Aorta (tissue), 5 donors: ENCODE measurements at regions not wholly inside any gene's neighbourhood (a gene's known extent, or its start where the extent isn't known, plus 50 kb on each side); places are given as distances from the start of the nearest gene placed in this dataset.

ENCODE experiments used
- ATAC-seq: fragments of 200-7000 bp; cut with Tn5 transposase; one replicate; pipeline ENCODE4 v1.9.1; 2022; ENCODE audit warnings: moderate library complexity; ENCODE audit not compliant: low FRiP score
- DNase-seq, 2 donors: peaks; one replicate each; pipeline ENCODE4 v3.0.0-alpha.2; 2020
- H3K27ac ChIP-seq, 2 donors: one replicate each; pipeline ENCODE4 v1.5.1; 2013; ENCODE audit warnings: low read length in 2 of 2, mild to moderate bottlenecking in 2 of 2, moderate library complexity in 2 of 2, control low read depth in 1 of 2, inconsistent platforms in 1 of 2, low read depth in 1 of 2
- H3K27me3 ChIP-seq, 2 donors: one replicate each; pipeline ENCODE4 v1.6.1; 2013; ENCODE audit warnings: control low read depth in 1 of 2, low read length in 1 of 2, mild to moderate bottlenecking in 1 of 2, moderate library complexity in 1 of 2; ENCODE audit not compliant: insufficient read depth in 2 of 2, control insufficient read depth in 1 of 2
- H3K36me3 ChIP-seq, 2 donors: one replicate each; pipeline ENCODE4 v1.6.1; 2013; ENCODE audit warnings: control low read depth in 1 of 2, low read length in 1 of 2, mild to moderate bottlenecking in 1 of 2; ENCODE audit not compliant: insufficient read depth in 2 of 2, control insufficient read depth in 1 of 2
- H3K4me1 ChIP-seq, 2 donors: one replicate each; pipeline ENCODE4 v1.6.1; 2013; ENCODE audit warnings: low read length in 2 of 2, control low read depth in 1 of 2, mild to moderate bottlenecking in 1 of 2, moderate library complexity in 1 of 2; ENCODE audit not compliant: insufficient read depth in 2 of 2, control insufficient read depth in 1 of 2
- H3K4me3 ChIP-seq, 2 donors: one replicate each; pipeline ENCODE4 v1.5.1; 2013; ENCODE audit warnings: low read length in 2 of 2, control low read depth in 1 of 2, mild to moderate bottlenecking in 1 of 2
- H3K9me3 ChIP-seq: one replicate; pipeline ENCODE4 v1.6.1; 2013; ENCODE audit warnings: mild to moderate bottlenecking, low read length; ENCODE audit not compliant: control insufficient read depth
- WGBS, 2 donors: extraction: QIAGEN DNeasy Blood & Tissue Kit; methylation state at CpG; one replicate each; pipeline ENCODE4 v1.1.7; 2013; 5-methylcytosine and 5-hydroxymethylcytosine counted together
- intact Hi-C, 2 donors: fragments of 100-400 bp; cut with DNase I; formaldehyde crosslinking; loops; one replicate each; pipeline versions ENCODE4 v1.14.2 to v1.15.0; 2022
- donor health status: healthy with polysubstance abuse.
- donor health status: Bipolar disorder and iron deficiency.
- donor health status: DM: no; HTN: no; CAD: no.
- donor health status: DM: no; HTN: no; CAD: no.
- donor health status: DM: yes; HTN: yes; CAD: no.

DNA sequence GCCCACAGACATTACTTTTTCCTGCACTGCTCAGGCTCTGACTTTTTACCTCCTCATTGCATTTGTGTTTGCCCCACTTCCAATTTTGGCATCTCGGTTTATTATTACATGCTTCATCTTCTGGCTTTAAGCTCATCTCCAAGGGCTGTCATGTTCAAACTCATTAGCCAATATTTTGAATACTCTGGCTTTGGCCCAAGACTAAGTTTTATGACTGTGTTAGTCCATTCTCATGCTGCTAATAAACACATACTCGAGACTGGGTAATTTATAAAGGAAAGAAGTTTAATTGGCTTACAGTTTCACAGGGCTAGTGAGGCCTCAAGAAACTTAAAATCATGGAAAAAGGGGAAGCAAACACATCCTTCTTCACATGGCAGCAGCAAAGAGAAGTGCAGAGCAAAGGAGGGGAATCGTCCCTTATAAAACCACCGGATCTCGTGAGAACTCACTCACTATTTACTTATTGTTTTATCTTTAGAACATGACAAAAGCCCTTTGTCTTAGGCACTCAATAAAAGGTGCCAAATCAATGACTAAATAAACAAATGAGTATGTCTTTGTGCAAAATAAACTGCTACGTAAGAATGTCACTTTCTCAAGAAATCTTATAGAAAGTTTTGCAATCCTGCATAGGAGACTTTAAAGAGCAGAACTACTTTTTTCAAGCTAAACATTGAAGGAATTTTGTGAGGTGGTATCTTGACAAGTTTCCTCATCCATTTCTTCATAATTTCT, 233.4 kb upstream of the SPRY2 start:
- H3K4me1 ChIP-seq: no peaks in the 10 kb centered on the region
- ATAC-seq: no peak
- H3K9me3 ChIP-seq: peaks cover 2% of the 10 kb centered on the region
- H3K4me3 ChIP-seq: no peak overlapping the region
- no peaks in the 10 kb centered on the region for H3K36me3 ChIP-seq
- no peak overlapping the region for H3K27ac ChIP-seq
- no peak for DNase-seq
- no peaks in the 10 kb centered on the region for H3K27me3 ChIP-seq
- intact Hi-C loops: no loop called here
- 49 to 50% methylated on average over 6 of the region's 6 CpGs for WGBS, 2 donors

DNA sequence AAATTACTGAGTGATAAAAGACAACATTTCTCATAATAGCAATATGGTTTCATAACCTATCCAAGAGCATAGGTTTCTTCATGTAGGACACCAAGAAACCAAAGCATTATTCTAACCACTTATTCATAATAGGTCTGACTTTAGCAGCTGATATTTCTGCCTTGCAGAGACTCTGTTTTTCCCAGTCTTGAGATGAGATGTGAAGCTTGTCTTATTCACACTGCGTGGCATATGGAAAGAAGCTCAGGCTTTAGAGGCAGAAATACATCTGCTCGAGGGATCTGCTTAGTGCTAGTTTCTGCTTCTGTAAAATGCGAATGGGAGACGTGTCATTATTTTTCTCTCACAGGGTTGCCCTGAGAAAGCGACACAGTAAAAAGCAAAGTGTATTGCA, 232.0 kb upstream of the SPRY2 start:
- DNase-seq (no peak), ATAC-seq (no peak)
- Histone ChIP-seq H3K9me3 (peaks cover 2% of the 10 kb centered on the region), H3K27ac (no peak overlapping the region), H3K4me3 (no peak overlapping the region), H3K27me3 (no peaks in the 10 kb centered on the region), H3K4me1 (no peaks in the 10 kb centered on the region), H3K36me3 (no peaks in the 10 kb centered on the region)
- intact Hi-C loops: no loop called here
- WGBS, 2 donors: 76 to 80% methylated on average over 5 of the region's 5 CpGs

DNA sequence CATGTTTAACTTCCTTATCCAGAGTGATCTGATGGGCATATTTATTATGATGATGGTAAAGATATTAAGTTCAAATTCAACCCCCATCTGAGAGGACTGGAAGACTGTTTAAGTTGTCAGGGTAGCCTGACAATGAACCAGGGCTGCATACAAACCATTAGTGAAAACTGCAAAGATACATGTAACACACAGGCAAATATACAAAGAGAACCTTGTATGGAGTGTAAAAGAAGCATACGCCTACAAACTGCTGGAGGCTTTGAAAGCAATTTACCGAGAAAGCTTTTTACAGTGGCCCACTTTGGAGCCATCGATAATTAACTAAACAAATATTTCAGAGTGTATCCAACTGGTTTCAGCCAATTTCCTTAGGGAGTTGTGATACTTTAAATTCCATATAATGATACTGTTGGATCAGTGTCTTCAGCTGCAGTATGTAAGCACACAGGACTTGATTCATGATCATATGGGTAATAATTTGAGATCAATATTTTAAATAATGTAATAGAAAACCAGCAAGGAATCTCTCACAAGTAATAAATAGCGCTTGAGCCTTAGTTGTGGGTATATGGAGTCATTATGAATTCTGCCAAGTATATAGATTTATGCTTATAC, 231.5 kb upstream of the SPRY2 start:
- 88 to 91% methylated on average over 4 of the region's 4 CpGs for WGBS, 2 donors
- Histone ChIP-seq H3K4me3 (no peak overlapping the region), H3K9me3 (peaks cover 2% of the 10 kb centered on the region), H3K4me1 (no peaks in the 10 kb centered on the region), H3K36me3 (no peaks in the 10 kb centered on the region), H3K27me3 (no peaks in the 10 kb centered on the region), H3K27ac (no peak overlapping the region)
- no peak for DNase-seq
- no peak for ATAC-seq
- intact Hi-C loops: no loop called here

DNA sequence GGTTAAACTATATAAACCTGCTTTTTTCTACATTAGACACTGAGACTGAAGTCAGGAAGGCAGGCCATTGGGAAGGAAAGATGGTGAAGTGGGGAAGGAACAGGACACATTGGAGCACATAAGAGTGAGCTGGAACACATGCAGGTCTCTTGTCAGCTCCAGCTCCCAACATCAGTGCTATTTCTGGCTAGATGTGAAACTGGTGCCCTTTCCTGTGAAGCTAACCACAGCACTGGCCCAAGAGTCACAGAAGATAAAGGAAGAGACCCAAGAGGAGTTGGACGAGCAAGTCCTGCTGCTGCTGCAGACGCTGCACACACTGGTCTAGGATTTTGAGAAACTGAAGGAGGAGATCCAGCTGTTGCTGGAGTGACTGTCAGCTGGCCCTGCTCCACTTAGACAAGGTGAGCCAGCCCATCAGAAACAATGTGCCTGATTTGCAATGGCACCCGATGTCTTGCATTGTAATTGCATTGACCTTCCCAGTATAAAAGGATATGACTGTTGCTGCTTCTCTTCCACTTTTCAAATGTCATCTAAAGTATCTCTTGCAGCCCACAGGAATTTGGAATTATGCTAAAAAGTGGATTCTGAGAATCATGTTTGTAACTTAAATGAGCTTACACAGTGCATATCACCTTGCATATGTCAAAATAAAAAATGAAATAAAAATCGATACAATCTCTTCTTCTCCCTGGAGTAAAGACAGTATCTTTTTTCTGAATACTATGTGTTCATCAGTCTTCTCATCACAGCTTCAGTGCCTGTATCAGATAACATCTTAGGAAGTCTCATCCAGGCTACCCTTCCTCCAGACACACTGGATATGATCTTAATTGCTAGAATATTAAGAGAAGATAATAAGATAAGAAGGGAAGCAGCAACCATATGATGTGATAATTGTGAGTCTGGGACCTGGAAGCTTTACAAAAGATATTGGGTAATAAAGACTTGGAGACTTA, 230.7 kb upstream of the SPRY2 start:
- 81 to 85% methylated on average over 4 of the region's 4 CpGs for WGBS, 2 donors
- Histone ChIP-seq H3K27ac (no peak overlapping the region), H3K4me3 (no peak overlapping the region), H3K9me3 (peaks cover 2% of the 10 kb centered on the region), H3K4me1 (no peaks in the 10 kb centered on the region), H3K27me3 (no peaks in the 10 kb centered on the region), H3K36me3 (no peaks in the 10 kb centered on the region)
- ATAC-seq: no peak
- intact Hi-C loops: no loop called here
- DNase-seq: no peak

DNA sequence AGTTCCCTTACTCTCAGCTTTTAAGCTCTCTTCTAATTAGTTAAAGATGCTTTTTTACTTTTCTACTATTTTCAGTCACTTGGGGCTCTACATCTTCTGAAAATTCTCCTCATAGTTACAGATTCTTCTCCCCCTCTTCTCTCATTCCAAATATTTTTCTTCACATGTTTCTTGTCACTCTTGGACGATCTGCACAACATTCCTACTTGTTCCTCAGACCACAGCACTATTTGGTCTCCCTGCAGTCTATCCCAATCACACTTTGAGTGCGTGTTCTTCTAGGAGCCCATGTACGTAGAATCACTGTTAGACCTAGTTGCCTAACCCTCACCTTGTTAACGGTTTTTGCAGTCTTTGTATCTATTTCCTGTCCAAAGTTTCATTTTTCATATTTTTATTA, 222.5 kb upstream of the SPRY2 start:
- DNase-seq: no peak
- Histone ChIP-seq H3K9me3 (no peaks in the 10 kb centered on the region), H3K36me3 (no peaks in the 10 kb centered on the region), H3K27ac (no peak overlapping the region), H3K4me1 (no peaks in the 10 kb centered on the region), H3K4me3 (no peak overlapping the region), H3K27me3 (no peaks in the 10 kb centered on the region)
- ATAC-seq: no peak
- 52% methylated on average over 4 of the region's 4 CpGs for WGBS, 2 donors
- intact Hi-C loops: no loop called here

DNA sequence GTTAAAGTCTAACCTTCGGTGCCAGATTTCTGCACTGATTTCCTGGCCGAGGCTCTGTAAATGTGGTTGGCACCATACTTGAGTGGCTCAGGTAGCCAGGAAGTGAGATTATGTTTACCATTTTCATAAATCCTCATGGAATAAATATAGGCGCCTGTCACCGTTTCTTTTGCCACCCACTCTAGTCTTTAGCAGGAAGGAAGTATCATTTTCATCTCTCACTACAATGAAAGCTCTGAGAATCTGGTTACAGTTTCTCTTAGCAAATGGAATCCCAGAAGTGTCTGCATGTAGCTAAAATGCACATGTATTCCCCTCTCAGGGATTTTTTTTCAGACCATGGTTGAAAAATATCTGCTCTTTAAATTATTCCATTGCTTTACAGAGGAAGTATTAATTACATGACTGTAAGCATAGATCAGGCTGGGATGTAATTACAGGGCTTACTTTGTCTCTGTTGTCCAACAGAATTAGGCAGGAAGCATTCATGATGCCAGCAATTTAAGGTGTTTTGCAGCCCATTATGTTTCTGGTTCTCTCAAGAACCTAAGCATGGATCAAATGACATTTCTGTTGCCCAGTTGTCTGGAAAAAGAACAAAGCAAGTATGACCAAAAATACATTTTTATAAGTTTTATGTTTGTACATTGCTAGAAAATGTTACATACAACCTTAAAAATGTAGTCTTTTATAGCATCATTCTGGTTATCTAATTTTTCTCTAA, 221.7 kb upstream of the SPRY2 start:
- H3K36me3 ChIP-seq: no peaks in the 10 kb centered on the region
- H3K9me3 ChIP-seq: no peaks in the 10 kb centered on the region
- 11 to 21% methylated on average over 4 of the region's 4 CpGs for WGBS, 2 donors
- no peaks in the 10 kb centered on the region for H3K27me3 ChIP-seq
- no peaks in the 10 kb centered on the region for H3K4me1 ChIP-seq
- ATAC-seq: no peak
- H3K27ac ChIP-seq: no peak overlapping the region
- no peak for DNase-seq
- H3K4me3 ChIP-seq: no peak overlapping the region
- intact Hi-C loops: no loop called here

DNA sequence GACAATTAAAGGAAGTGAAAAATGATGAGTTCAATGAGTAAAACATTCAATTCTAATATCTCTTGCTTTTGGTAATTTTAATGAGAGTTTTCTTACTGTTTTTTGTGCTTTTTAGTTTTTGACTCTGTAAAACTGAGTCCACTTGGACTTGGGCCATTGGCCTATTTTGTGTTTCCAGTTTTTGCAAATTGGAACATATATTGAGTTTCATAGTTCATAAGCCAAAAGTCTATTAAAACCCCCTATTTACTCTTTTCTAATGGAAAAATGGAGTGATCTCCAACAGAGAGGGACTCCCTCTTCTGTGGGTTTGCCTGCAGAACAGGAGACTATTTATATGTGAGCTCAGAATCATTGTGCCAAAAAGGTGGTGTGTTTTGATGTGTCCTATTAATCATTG, 219.7 kb upstream of the SPRY2 start:
- intact Hi-C loops: no loop called here
- no peaks in the 10 kb centered on the region for H3K36me3 ChIP-seq
- no peak overlapping the region for H3K4me3 ChIP-seq
- no peak for DNase-seq
- ATAC-seq: no peak
- H3K4me1 ChIP-seq: no peaks in the 10 kb centered on the region
- H3K27ac ChIP-seq: no peak overlapping the region
- H3K27me3 ChIP-seq: no peaks in the 10 kb centered on the region
- H3K9me3 ChIP-seq: no peaks in the 10 kb centered on the region

DNA sequence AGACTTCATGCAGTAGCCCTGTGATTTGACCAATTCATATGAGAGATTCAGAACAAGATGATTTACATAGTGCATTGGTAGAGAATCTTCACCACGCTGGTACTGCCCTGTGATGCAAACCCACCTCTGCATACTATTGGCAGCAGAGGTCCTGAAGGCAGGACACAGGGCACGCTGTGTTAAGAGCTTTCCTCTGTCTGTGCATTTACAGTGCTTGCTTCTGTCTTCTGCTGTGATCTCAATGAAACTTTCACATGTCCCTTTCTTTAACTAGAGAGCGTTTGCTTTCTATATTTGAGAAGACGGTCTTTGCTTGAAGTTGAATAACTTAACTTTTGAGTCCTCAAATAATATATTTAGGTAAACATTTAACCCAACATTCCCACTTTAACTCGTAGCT, 219.0 kb upstream of the SPRY2 start:
- ATAC-seq: no peak
- no peak overlapping the region for H3K4me3 ChIP-seq

More for the DNA sequence above, 219.0 kb upstream of the SPRY2 start:
- Histone ChIP-seq H3K36me3 (no peaks in the 10 kb centered on the region), H3K27me3 (no peaks in the 10 kb centered on the region), H3K4me1 (no peaks in the 10 kb centered on the region), H3K9me3 (no peaks in the 10 kb centered on the region), H3K27ac (no peak overlapping the region)
- intact Hi-C loops: no loop called here
- no peak for DNase-seq
- WGBS, 2 donors: 89 to 98% methylated on average over 5 of the region's 5 CpGs
